ENCODE measurements at regions not wholly inside any gene's neighbourhood (a gene's known extent, or its start where the extent isn't known, plus 50 kb on each side); places are given as distances from the start of the nearest gene placed in this dataset.

GRCh38 chr9:75649060-75649459, 241.4 kb upstream of the PCSK5 start:
- H3K9me3 ChIP-seq (ENCODE audit: low read length), result no peaks in the 10 kb centered on the region
- no peaks in the 10 kb centered on the region for H3K9me2 ChIP-seq (ENCODE audit: insufficient read depth, low read length)
- no peak overlapping the region for H3K27ac ChIP-seq (ENCODE audit: low read length)
- H2AFZ ChIP-seq (ENCODE audit: low read depth, low read length), result no peak overlapping the region
- no peak overlapping the region for H3K4me3 ChIP-seq (ENCODE audit: low read length)
- H3K4me2 ChIP-seq (ENCODE audit: low read length), result no peak overlapping the region
- TF ChIP-seq EP300 (conservative IDR thresholded peaks at IDR 0.05; ENCODE audit: poor library complexity, severe bottlenecking) (no peak), SMC3 (conservative IDR thresholded peaks at IDR 0.05; ENCODE audit: poor library complexity) (no peak), RAD21 (conservative IDR thresholded peaks at IDR 0.05) (no peak), REST (IDR thresholded peaks at IDR 0.05; ENCODE audit: borderline replicate concordance) (no peak), MXI1 (conservative IDR thresholded peaks at IDR 0.05; ENCODE audit: poor library complexity, severe bottlenecking) (no peak), EZH2 (IDR thresholded peaks at IDR 0.05; ENCODE audit: borderline replicate concordance, insufficient read depth, low read length, poor library complexity, severe bottlenecking) (no peak), TAF1 (IDR thresholded peaks at IDR 0.05; ENCODE audit: low read depth) (no peak), POLR2AphosphoS5 (IDR thresholded peaks at IDR 0.05) (no peak), CTCF (IDR thresholded peaks at IDR 0.05; ENCODE audit: poor library complexity, severe bottlenecking) (no peak)
- H3F3A ChIP-seq (ENCODE audit: insufficient read depth, low read length, poor library complexity, severe bottlenecking), result no peaks in the 10 kb centered on the region
- no peaks in the 10 kb centered on the region for H4K20me1 ChIP-seq (ENCODE audit: insufficient read depth)
- no peaks in the 10 kb centered on the region for H3K79me2 ChIP-seq (replicated peaks; ENCODE audit: insufficient read depth, low read length)
- H3K9ac ChIP-seq (ENCODE audit: low read length), result no peak overlapping the region
- H3K27me3 ChIP-seq (ENCODE audit: insufficient read depth, low read depth, low read length), result no peaks in the 10 kb centered on the region
- no peaks in the 10 kb centered on the region for H3K36me3 ChIP-seq (ENCODE audit: insufficient read depth, low read length)

- TF ChIP-seq EP300 (conservative IDR thresholded peaks at IDR 0.05; ENCODE audit: poor library complexity, severe bottlenecking), result no peak
- no peak for TF ChIP-seq EZH2 (IDR thresholded peaks at IDR 0.05; ENCODE audit: borderline replicate concordance, insufficient read depth, low read length, poor library complexity, severe bottlenecking)
- no peak for TF ChIP-seq REST (IDR thresholded peaks at IDR 0.05; ENCODE audit: borderline replicate concordance)
- TF ChIP-seq MXI1 (conservative IDR thresholded peaks at IDR 0.05; ENCODE audit: poor library complexity, severe bottlenecking), result no peak
- TF ChIP-seq TAF1 (IDR thresholded peaks at IDR 0.05; ENCODE audit: low read depth), result no peak
- no peak for TF ChIP-seq RAD21 (conservative IDR thresholded peaks at IDR 0.05)
- TF ChIP-seq CTCF (IDR thresholded peaks at IDR 0.05; ENCODE audit: poor library complexity, severe bottlenecking), result no peak
- no peak for TF ChIP-seq SMC3 (conservative IDR thresholded peaks at IDR 0.05; ENCODE audit: poor library complexity)
- no peak for TF ChIP-seq POLR2AphosphoS5 (IDR thresholded peaks at IDR 0.05)
- no peaks in the 10 kb centered on the region for H4K20me1 ChIP-seq (ENCODE audit: insufficient read depth)
- H3K9me3 ChIP-seq (ENCODE audit: low read length), result no peaks in the 10 kb centered on the region
- H3K27me3 ChIP-seq (ENCODE audit: insufficient read depth, low read depth, low read length), result no peaks in the 10 kb centered on the region
- H3K79me2 ChIP-seq (replicated peaks; ENCODE audit: insufficient read depth, low read length), result no peaks in the 10 kb centered on the region
- H3K4me3 ChIP-seq (ENCODE audit: low read length), result no peak overlapping the region
- no peak overlapping the region for H2AFZ ChIP-seq (ENCODE audit: low read depth, low read length)
- H3K9me2 ChIP-seq (ENCODE audit: insufficient read depth, low read length), result no peaks in the 10 kb centered on the region
- H3F3A ChIP-seq (ENCODE audit: insufficient read depth, low read length, poor library complexity, severe bottlenecking), result no peaks in the 10 kb centered on the region
- no peak overlapping the region for H3K9ac ChIP-seq (ENCODE audit: low read length)
- no peak overlapping the region for H3K27ac ChIP-seq (ENCODE audit: low read length)
- no peaks in the 10 kb centered on the region for H3K36me3 ChIP-seq (ENCODE audit: insufficient read depth, low read length)
- H3K4me2 ChIP-seq (ENCODE audit: low read length), result no peak overlapping the region
Observed at GRCh38 chr9:75651709-75652108, 238.8 kb upstream of the PCSK5 start.
